PC-3 (cell line): ENCODE measurements at regions not wholly inside any gene's neighbourhood (a gene's known extent, or its start where the extent isn't known, plus 50 kb on each side); places are given as distances from the start of the nearest gene placed in this dataset.
"Not testable (repeated sequence)": the region's sequence is repeated elsewhere in the genome, so short reads cannot be mapped to it uniquely, and the experiment has no call there.

Experiments
- ATAC-seq: fragments of 200-7000 bp; cut with Tn5 transposase; 2 replicates; pipeline ENCODE4 v1.9.1; 2020; ENCODE audit warnings: mild to moderate bottlenecking, moderate library complexity
- BruUV-seq: library from RNA; stranded (reverse); fragments of 400-500 nt; replicated peaks from 2 replicates; lab custom pipeline; 2021; lab: Mats Ljungman, UMichigan
- CTCF ChIA-PET: fragments of 300-600 bp; sonication (Branson Sonifier 250); formaldehyde crosslinking; loops from one replicate; lab custom pipeline; 2022; ENCODE audit warnings: antibody characterized with exemption; lab: Charles Lee
- POLR2A ChIA-PET: fragments of 300-600 bp; sonication (Branson Sonifier 250); formaldehyde crosslinking; loops from one replicate; lab custom pipeline; 2022; ENCODE audit warnings: antibody characterized with exemption; ENCODE audit not compliant: unreplicated experiment; lab: Charles Lee
- DNase-seq: peaks from one replicate; pipeline ENCODE4 v3.0.0-alpha.2; 2015
- H2AFZ ChIP-seq: fragments of 300-600 bp; sonication (generic); 2 replicates; pipeline ENCODE4 v1.6.0; 2016; ENCODE audit warnings: antibody characterized with exemption, low read length
- H3F3A ChIP-seq: fragments of 300-600 bp; sonication (generic); one replicate; pipeline ENCODE4 v1.6.0; 2017; ENCODE audit warnings: antibody characterized with exemption, low read length, control low read depth, mild to moderate bottlenecking; ENCODE audit not compliant: unreplicated experiment
- H3K27ac ChIP-seq: fragments of 300-600 bp; sonication (generic); 2 replicates; pipeline ENCODE4 v1.5.1; 2016; ENCODE audit warnings: mild to moderate bottlenecking, low read length
- H3K27me3 ChIP-seq: fragments of 300-600 bp; sonication (generic); 2 replicates; pipeline ENCODE4 v1.6.1; 2016; ENCODE audit warnings: low read length, mixed read lengths
- H3K36me3 ChIP-seq: fragments of 300-600 bp; sonication (generic); 2 replicates; pipeline ENCODE4 v1.6.1; 2016; ENCODE audit warnings: low read depth, mixed run types, low read length, mixed read lengths
- H3K4me1 ChIP-seq: fragments of 300-600 bp; sonication (generic); 2 replicates; pipeline ENCODE4 v1.5.1; 2016; ENCODE audit warnings: low read length; ENCODE audit not compliant: insufficient read depth
- H3K4me2 ChIP-seq: fragments of 300-600 bp; sonication (generic); 2 replicates; pipeline ENCODE4 v1.6.0; 2016; ENCODE audit warnings: low read length
- H3K4me3 ChIP-seq: fragments of 300-600 bp; sonication (generic); 2 replicates; pipeline ENCODE4 v1.5.1; 2016; ENCODE audit warnings: mild to moderate bottlenecking, low read length, mixed read lengths
- H3K79me2 ChIP-seq: fragments of 300-600 bp; sonication (generic); 2 replicates; pipeline ENCODE4 v1.6.1; 2017; ENCODE audit warnings: low read length, mixed read lengths
- H3K9ac ChIP-seq: fragments of 300-600 bp; sonication (generic); 2 replicates; pipeline ENCODE4 v1.6.0; 2016; ENCODE audit warnings: mild to moderate bottlenecking, low read length
- H3K9me2 ChIP-seq: fragments of 300-600 bp; sonication (generic); replicated peaks from 2 replicates; pipeline ENCODE4 v1.6.1; 2016; ENCODE audit warnings: mixed run types, low read length, mixed read lengths
- H3K9me3 ChIP-seq: fragments of 300-600 bp; sonication (generic); 2 replicates; pipeline ENCODE4 v1.6.1; 2016; ENCODE audit warnings: low read length, mixed read lengths
- H4K20me1 ChIP-seq: fragments of 300-600 bp; sonication (generic); 2 replicates; pipeline ENCODE4 v1.6.1; 2016; ENCODE audit warnings: low read length, mixed read lengths
- EZH2 ChIP-seq: fragments of 300-600 bp; sonication (generic); IDR thresholded peaks from one replicate; pipeline ENCODE4 v1.6.1; 2017; ENCODE audit warnings: antibody characterized with exemption, mild to moderate bottlenecking, low read length; ENCODE audit not compliant: unreplicated experiment
- EZH2phosphoT487 ChIP-seq: fragments of 300-600 bp; sonication (generic); IDR thresholded peaks from 2 replicates; pipeline ENCODE4 v1.6.1; 2018; ENCODE audit warnings: mild to moderate bottlenecking, antibody characterized with exemption, low read length, borderline replicate concordance
- intact Hi-C: fragments of 100-400 bp; cut with micrococcal nuclease; formaldehyde crosslinking; loops from 2 replicates; pipeline ENCODE4 v1.9.0; 2023
- TF ChIP-seq, protein P1 (sequence below): fragments of 300-600 bp; sonication (generic); conservative IDR thresholded peaks from 2 replicates; pipeline ENCODE4 v1.5.1; 2017; ENCODE audit warnings: antibody characterized with exemption, low read depth, mild to moderate bottlenecking, low read length

DNA sequence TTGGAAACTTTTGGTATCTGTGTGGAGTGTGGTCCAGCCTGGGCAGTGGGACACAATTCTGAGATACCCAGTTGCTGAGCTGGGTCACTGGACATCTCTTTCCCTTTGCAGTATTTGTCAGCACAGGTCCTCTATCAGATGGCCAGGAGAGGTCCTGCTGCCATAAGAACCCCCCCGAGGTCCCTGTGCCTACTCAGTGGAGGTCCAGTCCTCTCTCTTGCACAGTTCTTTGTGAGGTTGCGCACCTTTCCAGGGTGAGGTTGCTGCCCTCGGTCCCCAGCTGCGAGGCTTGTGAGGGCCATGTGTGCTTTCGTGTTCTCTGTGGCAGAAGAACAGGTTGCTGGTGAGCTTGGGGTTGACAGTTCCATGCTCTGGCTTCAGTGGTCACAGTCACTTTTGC is 320.6 kb downstream of the QKI start:
- no peak overlapping the region for H3K4me2 ChIP-seq
- no peaks in the 10 kb centered on the region for H4K20me1 ChIP-seq
- H3K79me2 ChIP-seq = no peaks in the 10 kb centered on the region
- no peak overlapping the region for H3K4me3 ChIP-seq
- POLR2A ChIA-PET = no interaction called here
- H3K9ac ChIP-seq = no peak overlapping the region
- no peak for TF ChIP-seq EZH2phosphoT487
- TF ChIP-seq, protein P1, sequence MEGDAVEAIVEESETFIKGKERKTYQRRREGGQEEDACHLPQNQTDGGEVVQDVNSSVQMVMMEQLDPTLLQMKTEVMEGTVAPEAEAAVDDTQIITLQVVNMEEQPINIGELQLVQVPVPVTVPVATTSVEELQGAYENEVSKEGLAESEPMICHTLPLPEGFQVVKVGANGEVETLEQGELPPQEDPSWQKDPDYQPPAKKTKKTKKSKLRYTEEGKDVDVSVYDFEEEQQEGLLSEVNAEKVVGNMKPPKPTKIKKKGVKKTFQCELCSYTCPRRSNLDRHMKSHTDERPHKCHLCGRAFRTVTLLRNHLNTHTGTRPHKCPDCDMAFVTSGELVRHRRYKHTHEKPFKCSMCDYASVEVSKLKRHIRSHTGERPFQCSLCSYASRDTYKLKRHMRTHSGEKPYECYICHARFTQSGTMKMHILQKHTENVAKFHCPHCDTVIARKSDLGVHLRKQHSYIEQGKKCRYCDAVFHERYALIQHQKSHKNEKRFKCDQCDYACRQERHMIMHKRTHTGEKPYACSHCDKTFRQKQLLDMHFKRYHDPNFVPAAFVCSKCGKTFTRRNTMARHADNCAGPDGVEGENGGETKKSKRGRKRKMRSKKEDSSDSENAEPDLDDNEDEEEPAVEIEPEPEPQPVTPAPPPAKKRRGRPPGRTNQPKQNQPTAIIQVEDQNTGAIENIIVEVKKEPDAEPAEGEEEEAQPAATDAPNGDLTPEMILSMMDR = no peak
- no peak for TF ChIP-seq EZH2
- CTCF ChIA-PET = no interaction called here
- H3K27me3 ChIP-seq = peaks cover 23% of the 10 kb centered on the region; the same call in 1 of the 2 replicates
- intact Hi-C loops = no loop called here
- DNase-seq (no peak), ATAC-seq (no peak)
- H2AFZ ChIP-seq = no peak overlapping the region
- BruUV-seq = no TSS peak
- no peak overlapping the region for H3K27ac ChIP-seq
- H3K9me3 ChIP-seq = no peaks in the 10 kb centered on the region
- no peaks in the 10 kb centered on the region for H3F3A ChIP-seq
- H3K36me3 ChIP-seq = no peaks in the 10 kb centered on the region
- no peaks in the 10 kb centered on the region for H3K4me1 ChIP-seq
- H3K9me2 ChIP-seq = no peaks in the 10 kb centered on the region

DNA sequence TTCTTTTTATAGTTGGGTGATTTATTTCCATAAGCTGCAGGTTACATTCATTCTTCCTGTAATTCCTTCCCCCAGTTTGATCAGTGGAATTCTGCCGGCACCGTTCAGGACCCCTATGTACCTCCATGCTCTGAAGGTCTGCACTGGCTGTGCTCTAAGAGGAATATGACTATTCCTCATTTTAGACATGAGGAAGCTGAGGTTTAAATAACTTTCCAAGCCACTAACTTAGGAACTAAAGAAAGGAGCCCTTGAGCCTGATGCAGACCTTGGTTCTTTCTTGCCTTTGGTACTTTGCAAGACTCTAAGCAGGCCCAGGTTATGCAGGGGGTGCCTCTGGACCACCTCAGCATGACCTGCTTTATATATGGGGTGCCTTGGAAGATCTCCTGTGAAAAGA is 318.5 kb downstream of the QKI start:
- Histone ChIP-seq H4K20me1 (no peaks in the 10 kb centered on the region), H3K9ac (no peak overlapping the region), H3K9me2 (no peaks in the 10 kb centered on the region), H3K36me3 (no peaks in the 10 kb centered on the region), H3K27ac (no peak overlapping the region), H3K9me3 (no peaks in the 10 kb centered on the region), H3K4me1 (no peaks in the 10 kb centered on the region), H3K27me3 (peaks cover 23% of the 10 kb centered on the region; the same call in 1 of the 2 replicates), H3K4me3 (no peak overlapping the region), H2AFZ (no peak overlapping the region), H3F3A (no peaks in the 10 kb centered on the region), H3K4me2 (no peak overlapping the region), H3K79me2 (no peaks in the 10 kb centered on the region)
- intact Hi-C loops = no loop called here
- DNase-seq = no peak
- no TSS peak for BruUV-seq
- no peak for ATAC-seq
- ChIA-PET CTCF (no interaction called here), POLR2A (no interaction called here)
- TF ChIP-seq, protein P1 = no peak
- TF ChIP-seq EZH2phosphoT487 (no peak), EZH2 (no peak)

DNA sequence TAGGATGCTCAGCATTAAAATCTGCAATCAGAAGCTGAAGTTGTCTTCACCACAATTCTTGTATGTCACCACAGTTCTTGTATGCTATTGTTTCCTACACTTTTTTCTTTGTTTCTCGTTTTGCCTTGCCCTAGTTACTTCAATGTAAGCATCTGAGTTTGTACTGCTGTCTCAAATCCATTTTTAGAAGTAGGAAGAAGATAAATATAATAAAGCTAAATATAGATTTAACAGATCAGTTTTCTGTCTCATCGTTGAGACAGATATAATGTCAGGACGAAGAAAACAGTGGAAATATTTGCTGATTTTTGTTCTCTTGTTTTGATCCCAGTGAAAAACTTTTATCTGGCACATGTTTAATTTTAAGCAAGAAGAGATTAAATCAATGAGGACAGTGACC is 318.0 kb downstream of the QKI start:
- H2AFZ ChIP-seq = no peak overlapping the region
- no peaks in the 10 kb centered on the region for H3K4me1 ChIP-seq
- no peak for ATAC-seq
- TF ChIP-seq EZH2 (no peak), EZH2phosphoT487 (no peak)
- TF ChIP-seq, protein P1 = no peak
- intact Hi-C loops = no loop called here
- no peaks in the 10 kb centered on the region for H4K20me1 ChIP-seq
- CTCF ChIA-PET = no interaction called here
- no peaks in the 10 kb centered on the region for H3K9me3 ChIP-seq
- H3K27ac ChIP-seq = no peak overlapping the region
- H3K9ac ChIP-seq = no peak overlapping the region
- H3K79me2 ChIP-seq = no peaks in the 10 kb centered on the region
- no peak overlapping the region for H3K4me2 ChIP-seq
- no peaks in the 10 kb centered on the region for H3K9me2 ChIP-seq
- peaks cover 23% of the 10 kb centered on the region; the same call in 1 of the 2 replicates for H3K27me3 ChIP-seq
- no peak for DNase-seq
- BruUV-seq = no TSS peak
- H3F3A ChIP-seq = no peaks in the 10 kb centered on the region
- no peak overlapping the region for H3K4me3 ChIP-seq
- H3K36me3 ChIP-seq = no peaks in the 10 kb centered on the region
- POLR2A ChIA-PET = no interaction called here

- CTCF ChIA-PET, BruUV-seq, DNase-seq, H3F3A ChIP-seq, H3K4me2 ChIP-seq, H3K9me3 ChIP-seq, H3K27ac ChIP-seq, H3K4me3 ChIP-seq, POLR2A ChIA-PET, ATAC-seq, intact Hi-C loops, H3K79me2 ChIP-seq, H4K20me1 ChIP-seq, H3K36me3 ChIP-seq, H3K9ac ChIP-seq, H3K4me1 ChIP-seq, H2AFZ ChIP-seq, H3K9me2 ChIP-seq: not testable (repeated sequence)
- H3K27me3 ChIP-seq = peaks cover 20% of the 10 kb centered on the region; the same call in 1 of the 2 replicates
Measured at GRCh38 chr6:163732014-163732351, 317.5 kb downstream of the QKI start.
